Hematopoietic multipotent progenitor cell treated with erythropoietin and hydrocortisone succinate and interleukin-3 and kit ligand, for 8 days (in vitro differentiated cells): ENCODE measurements at regions not wholly inside any gene's neighbourhood (a gene's known extent, or its start where the extent isn't known, plus 50 kb on each side); places are given as distances from the start of the nearest gene placed in this dataset.

Experiments used
- DNase-seq: peaks from one replicate; pipeline ENCODE4 v3.0.0-alpha.2; 2015

DNA sequence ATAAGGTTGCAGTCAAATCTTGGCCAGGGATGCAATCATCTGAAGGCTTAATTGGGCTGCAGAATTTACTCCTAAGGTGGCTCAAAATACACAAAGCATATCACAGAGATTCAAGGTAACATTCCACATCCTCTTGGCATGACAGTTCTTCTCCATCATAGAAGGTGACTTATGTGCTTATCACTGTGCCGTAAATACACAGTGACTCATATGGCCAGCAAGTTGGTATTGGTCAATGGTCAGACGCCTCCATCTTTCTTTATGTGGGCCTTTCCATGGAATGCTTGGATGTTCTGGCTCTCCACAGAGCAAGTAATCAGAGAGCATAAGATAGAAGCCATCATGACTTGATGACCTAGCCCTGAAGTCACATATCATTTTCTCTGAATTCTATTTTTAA is 168.8 kb upstream of the ST8SIA2 start:
- no peak for DNase-seq

DNA sequence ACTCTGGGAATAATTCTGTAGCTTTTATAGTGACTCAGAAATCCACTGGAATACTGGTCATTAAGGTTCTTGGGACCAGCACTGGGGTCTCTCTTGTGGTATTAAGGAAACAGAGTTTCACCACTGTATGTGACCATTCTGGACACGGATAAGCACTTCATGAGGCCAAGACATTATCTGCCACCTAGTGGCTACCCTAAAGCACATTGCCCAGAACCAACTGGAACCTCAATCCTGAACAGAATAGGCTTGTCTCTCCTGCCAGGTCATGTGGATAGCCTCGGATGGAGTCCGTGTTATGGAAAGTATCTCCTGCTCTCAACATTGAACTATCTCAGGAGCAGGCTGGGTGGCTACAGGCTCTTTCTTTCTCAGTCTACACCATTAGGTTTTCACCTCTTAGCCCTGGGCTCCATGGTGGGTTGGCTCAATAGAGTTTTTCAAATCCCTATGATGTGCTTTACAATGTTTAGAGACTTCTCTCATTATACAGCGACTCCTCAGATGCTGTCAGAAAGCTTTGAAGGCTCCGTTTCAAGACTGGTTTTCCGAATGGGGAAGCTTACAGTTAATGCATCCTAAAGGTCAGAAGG is 167.6 kb upstream of the ST8SIA2 start:
- peak; percentile 12 for DNase-seq

DNA sequence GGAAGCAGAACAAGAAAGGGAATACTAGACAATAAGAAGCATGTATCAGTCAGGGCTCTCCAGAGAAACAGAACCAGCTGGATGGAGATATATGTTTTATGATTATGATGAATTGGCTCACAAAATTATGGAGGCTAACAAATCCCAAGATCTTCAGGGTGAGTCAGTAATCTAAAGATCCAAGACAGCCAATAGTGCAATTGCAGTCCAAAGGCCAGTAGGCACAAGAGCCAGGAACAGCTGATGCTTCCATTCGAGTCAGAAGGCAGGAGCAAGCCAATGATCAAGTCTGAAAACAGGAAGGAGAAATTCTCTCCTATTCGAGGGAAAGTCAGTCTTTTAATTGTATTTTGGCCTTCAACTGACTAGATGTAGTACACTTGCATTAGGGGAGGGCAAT is 164.9 kb upstream of the ST8SIA2 start:
- no peak for DNase-seq

DNA sequence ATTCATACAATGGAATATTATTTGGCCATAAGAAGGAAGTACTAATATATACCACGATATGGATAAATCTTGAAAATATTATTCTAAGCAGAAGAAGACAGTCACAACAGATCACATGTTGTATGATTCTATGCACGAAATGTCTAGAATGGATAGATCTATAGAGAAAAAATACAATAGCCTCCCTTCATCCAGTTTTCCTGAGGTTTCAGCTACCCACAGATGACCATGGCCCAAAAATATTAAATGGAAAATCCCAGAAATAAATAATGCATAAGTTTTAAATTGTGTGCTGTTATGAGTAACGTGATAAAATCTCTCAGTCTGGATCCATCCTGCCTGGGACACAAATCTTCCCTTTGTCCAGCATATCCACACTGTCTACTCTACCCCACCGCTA is 162.2 kb upstream of the ST8SIA2 start:
- no peak for DNase-seq

DNA sequence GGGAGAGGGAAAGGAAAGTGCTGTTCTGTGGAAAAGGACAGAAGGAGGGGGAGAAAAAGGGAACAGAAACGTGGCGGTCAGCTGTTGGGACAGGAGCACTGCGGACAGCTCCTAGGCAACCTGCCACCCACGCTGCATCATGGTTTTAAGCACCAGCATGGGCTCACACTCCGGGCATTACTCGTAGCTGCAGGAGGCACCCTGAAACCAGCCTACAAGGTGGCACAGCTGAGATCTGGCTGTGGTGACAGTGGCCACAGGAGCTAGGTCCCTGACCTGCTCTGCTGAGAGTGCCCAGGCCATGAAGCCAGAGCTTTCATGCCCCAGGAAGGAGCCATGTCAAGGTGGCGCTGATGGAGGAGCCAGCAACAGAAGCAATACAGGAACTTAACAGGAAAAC is 161.4 kb upstream of the ST8SIA2 start:
- no peak for DNase-seq

DNA sequence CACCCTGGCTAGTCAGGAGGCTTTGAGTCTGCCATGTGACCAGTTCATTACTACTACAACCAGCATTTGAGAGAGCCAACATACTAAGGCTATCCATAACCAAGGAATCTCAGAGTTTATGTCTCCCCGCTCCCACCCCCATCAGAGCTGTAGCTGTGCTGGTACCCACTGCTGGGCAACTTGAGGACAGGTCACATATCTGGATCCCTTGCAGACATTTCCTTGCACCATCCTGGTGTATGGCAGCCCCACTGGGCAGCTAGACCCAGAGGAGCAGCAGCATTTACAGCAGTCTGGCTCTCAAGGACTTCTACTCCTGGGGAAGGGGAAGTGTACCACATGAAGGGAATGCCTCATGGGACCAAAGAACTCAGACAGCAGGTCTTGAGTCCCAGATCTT is 160.8 kb upstream of the ST8SIA2 start:
- no peak for DNase-seq

DNA sequence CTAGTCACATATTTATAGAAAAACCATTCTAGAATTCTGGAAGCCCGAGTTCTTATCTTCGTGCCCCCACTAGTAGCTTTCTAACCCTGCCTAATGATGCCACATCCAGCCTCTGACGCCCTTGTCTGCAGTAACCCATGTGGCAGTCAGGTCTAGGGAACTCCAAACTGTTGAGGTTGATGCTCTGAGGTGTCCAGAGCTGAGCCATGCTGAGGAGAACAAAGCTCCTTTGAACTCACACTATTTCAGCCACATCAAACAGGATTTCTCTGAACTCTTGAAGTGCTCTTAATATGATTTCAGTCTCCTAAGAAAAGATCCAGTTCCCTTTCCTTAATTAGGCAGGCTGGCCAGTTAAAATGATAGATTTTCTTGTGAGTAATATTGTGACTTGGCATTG is 150.5 kb upstream of the ST8SIA2 start:
- DNase-seq, result no peak

DNA sequence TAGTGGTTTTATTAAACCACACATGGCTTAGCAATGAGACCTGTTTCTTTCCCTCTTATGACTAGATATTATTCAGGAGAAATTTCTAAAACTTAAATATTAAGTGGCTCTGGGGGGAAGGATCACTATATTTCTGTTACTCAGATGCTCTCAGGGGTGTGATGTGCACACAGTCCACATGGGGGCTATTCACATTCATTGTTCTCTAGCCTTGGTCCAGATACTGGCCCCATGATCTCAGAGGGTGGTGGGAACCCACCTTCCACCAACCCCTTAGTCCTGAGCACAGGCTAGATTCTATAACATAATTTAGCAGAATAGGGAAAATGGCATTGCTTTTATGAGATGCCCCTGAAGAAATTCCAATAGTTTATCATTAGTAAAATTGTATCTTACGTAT is 149.0 kb upstream of the ST8SIA2 start:
- DNase-seq, result no peak

DNA sequence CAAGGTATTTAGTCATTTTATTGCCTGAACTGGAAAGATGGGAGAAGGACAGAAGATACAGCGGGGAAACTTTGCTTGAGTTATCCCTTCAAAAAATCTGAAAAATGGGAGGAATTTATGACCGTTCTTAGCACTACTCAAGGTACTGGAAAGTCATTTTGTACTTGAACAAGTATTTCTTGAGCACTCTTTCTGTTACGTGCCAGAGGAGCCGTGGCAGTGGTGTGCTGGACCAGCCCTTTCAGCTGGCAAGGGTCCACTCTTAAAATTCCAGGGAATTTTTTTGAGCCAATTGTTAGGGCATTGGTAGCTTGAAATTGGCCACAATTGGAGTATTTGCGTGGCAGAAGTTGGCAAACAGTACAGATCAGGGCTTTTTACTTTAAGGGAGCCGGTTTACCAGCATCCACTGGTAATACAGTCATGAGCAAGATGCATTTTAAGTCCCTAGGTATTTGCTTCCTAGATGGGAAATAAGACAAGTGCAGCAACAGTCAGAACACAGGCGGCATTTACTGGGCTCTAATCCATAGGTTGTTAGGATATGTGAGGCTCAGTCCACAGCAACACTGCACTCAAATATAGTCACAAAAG is 145.9 kb upstream of the ST8SIA2 start:
- no peak for DNase-seq

DNA sequence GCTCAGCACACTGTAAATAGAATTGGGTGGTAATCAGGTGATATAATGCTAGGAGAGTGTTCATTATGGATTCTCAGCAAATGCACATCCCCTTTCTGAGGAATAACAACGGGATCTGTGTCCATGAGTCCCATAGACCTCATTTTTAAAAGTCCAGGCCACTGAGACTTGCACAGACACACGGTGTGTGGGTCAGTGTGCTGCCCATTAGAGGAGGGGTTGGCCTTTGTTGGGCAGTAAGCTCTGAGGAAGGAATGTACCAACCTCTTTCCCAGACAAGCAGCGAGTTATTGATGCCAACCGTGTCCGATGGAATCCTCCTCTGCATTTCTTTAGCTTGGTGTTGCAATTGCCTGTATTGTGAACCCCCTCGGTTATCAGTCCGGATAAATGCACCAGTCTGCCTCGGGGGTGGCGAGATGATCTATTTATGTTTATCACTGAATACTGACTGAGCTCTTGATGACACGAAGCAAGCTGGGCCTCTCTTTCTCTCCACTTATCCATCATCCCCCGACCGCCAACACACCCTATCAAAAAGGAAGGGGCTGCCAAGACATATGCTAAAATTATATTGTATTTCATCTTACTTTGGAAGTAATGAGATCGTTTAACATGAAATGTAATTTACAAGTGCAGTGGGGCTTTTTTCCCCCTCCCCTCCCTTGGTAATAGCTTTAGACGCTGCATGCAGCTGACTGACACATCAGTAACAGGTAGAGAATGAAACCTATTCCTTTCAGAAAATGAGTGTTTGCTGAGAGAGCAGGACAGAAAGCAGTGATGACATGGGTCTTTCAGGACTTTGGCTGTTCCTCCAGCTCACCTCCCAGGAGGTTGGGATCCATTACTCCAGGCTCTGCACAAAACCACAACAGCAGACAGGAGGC is 126.6 kb upstream of the ST8SIA2 start:
- DNase-seq, result no peak

DNA sequence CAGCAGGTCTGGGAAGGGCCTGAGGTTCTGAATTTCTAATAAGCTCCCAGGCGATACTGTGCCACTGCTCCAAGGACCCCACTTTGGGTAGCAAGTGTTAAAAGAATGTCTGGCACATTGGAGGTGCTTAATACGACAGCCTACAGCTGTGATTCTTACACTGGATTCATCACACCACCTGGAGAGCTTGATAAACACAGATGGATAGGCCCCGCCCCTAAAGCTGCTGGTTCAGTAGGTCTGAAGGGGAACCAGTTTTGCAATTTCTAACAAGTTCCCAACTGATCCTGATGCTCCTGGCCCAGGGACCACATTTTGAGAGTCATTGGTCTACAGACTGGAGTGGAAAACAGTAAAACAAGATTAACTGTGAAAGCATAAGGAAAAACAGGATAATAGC is 124.8 kb upstream of the ST8SIA2 start:
- no peak for DNase-seq

DNA sequence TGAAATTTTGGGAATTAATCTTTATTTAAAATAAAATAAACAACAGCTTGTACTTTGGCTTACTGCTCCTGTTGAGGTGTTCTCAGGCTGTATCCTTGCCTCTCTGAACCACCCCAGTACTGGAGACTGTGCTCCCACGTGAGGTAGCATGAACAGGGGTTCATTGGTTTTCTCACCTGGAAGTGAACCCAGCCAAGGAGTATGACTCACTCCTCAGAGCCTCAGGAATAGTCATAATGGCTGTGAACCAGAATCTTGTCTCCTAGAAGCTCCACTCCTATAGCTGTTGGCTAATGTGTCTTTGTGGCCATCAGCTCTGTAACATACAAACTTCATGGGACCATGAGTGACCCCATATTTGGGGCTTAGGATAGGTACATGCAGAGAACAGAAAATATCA is 122.5 kb upstream of the ST8SIA2 start:
- DNase-seq, result no peak

DNA sequence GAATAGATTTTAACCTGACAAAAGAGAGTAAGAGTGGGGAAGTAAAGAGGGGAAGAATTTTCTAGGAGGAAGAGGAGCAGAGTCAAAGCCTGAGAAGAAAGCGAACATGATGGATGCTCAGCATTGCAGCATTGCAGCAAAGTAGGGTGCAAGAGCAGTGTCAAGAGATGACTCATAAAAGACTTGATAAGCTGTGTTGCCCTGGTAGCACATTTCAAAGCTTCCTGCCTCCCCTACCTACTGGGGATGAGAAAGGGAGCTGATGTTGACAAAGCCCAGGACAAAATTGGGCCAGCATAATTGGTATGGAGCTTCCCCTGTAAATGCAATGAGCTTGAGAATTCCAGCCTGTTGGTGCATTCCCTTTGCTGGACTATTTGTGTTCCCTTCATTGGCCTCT is 121.6 kb upstream of the ST8SIA2 start:
- no peak for DNase-seq

DNA sequence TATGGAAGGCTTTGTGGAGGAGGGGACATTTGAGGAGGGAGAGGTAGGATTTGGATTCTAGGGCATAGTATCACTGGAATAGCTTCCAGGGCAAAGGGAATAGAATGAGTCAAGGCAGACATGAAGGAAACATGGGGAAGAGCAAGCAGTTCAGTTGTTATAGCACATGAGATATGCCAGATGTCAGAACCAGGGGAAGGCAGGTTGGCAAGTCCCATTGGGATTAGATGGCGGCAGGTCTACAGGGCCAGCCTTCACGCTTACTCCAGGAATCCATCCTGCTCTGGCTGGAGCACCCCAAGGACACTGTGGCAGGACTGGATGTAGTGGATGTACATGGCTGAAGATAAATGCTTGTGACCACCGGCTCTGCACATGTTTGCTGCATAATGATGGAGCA is 120.4 kb upstream of the ST8SIA2 start:
- no peak for DNase-seq

DNA sequence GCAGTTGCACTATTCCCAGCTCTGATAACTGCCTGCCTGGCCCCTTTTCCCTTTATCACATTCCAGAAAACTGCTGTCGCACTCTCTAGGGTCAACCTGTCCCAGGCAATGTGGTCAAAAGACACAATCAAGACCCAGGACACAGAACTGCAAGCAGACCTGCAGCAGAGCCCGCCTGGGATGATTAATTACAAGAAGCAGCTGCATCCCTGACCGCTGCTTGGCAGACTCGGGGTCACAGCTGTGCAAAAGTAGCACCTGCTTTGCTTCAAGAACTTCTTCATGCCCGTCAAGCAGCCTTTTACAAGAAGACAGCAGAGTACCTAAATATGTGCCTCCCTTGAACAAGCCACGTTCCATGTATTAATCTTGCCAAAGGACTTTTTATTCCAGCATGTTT is 120.0 kb upstream of the ST8SIA2 start:
- DNase-seq, result no peak

DNA sequence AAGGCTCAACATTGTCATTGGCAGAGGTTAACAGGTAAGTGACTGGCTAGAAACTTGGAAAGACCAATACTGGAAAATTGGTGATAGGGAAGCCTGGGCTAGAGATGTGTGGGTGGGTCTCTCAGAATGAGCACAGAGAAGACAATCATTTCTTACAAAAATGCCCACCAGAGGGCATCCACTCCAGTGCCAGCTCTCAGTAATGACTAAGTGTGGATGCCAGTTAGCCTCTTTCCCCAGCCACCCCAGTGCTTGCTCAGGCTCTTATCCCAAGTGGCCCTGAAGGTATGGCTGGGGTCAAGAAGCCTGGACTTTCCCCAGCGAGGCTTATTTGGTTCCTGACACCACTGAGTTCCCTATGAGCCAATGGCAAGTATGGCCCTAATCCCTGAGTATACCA is 115.9 kb upstream of the ST8SIA2 start:
- DNase-seq, result peak; percentile 43

DNA sequence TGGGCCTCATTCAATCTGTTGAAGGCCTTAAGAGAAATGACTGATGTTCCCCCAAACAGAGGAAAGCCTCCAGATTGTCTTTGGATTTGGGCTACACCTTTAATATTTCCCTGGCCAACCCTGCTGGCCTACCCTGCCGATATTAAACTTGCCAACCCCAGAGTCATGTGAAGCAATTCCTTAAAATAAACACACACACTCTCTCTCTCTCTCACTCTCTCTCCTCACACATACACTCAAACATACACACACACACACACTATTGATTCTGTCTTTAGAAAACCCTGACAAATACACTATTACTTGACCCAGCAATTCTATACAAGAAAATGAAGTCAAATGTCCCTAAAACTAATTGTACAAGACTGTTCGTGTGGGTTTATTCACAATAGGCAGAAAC is 109.9 kb upstream of the ST8SIA2 start:
- no peak for DNase-seq

DNA sequence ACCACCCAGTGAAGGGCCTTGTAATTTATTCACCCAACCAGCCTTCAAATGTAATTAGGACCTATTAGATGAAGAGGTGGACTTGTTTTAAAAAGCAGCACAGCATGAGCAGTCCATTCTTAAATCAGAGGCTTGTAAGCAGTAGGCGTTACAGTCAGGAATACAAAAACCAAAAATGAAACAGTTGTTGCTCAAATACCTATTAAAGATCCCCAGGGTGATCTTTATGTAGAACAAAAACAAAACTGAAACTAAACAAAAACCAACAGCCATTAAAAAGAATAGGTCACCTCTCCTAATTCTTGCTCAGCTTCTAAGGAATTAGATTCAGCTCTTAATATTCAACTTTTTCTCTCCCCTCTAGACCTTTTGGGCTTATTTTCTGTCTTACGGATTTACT is 104.9 kb upstream of the ST8SIA2 start:
- no peak for DNase-seq

DNA sequence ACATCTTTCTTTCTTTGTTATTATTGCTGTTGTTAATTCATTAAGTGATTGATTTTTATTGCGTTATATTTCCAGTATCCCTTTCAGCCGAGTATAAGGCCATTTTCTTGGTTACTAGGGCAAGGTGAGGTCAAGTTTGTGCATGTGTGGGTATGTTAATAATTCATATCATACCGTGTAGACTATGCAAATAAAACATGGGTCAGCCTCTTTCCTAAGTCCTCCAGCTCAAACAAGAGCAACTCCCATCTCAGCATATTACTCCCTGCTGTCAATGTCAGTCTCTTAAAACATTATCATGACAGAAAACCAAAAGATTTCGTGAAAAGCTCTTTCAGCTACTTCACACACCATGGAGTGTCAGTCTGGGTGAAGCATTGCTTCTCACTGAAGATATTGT is 103.9 kb upstream of the ST8SIA2 start:
- DNase-seq, result no peak

DNA sequence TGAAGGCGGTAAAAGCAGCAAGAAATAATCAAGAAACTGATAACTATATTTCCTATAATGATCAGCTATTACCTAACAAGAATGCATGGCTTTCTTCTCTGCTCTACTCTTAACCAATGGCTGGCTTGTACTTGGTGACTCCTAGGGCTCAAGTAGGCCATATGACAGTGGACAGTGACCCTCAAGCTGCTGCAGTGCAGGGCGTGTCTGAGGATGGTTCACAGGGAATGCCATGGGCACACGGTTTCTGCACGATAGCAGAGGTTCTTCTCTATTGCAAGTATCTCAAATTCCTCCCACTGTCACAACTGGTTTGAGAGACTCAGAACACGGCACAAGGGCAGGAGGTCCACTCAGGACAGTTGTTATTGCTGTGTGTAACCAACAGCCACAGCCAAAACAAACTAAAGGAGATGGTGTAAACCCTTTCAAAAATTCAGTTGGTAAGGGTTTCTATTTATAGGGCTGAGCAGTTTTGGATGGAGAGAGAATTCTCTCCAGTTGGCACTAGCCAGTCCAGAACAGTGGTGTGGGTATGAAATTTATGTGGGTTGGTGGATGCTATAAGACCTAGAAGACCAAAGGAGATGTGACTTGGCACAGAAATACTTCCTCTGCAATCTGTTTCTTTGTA is 103.2 kb upstream of the ST8SIA2 start:
- no peak for DNase-seq

DNA sequence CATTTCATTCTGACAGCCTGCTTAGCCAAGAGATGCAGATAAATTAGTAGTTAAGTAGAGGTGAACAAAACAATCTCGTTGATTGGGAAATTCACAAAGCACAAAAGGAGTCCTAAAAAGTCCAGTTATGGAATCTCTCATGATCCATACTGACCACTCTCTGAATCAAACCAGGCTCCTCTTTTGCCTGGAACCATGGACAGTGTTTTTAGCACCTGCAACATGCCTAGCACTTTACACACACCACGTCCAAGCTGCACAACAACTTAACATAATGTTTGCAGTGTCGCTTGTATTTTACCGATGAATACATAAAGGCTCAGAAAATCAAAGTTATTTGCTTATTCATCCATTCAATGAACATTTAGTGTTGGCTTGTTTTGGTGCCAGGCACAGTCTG is 101.8 kb upstream of the ST8SIA2 start:
- DNase-seq, result no peak

DNA sequence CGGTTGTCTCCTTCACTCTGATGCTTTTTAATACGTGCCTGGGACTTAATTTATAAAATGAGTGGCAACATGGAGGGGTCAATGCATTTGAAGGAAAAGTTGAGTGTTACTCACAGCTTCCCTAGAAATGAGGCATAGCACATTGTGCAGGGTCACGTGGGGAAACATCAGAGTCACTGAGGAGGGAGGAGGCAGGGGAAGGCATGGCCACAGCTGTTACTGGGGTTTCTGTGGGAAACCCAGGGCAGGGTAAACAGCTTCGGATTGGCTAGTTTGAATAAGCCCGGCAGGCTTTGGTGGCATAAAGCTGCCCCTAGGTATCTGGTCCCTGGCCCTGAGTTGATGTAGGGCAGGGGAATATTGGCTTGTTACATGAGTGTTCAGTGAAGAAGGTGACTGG is 98.9 kb upstream of the ST8SIA2 start:
- no peak for DNase-seq

DNA sequence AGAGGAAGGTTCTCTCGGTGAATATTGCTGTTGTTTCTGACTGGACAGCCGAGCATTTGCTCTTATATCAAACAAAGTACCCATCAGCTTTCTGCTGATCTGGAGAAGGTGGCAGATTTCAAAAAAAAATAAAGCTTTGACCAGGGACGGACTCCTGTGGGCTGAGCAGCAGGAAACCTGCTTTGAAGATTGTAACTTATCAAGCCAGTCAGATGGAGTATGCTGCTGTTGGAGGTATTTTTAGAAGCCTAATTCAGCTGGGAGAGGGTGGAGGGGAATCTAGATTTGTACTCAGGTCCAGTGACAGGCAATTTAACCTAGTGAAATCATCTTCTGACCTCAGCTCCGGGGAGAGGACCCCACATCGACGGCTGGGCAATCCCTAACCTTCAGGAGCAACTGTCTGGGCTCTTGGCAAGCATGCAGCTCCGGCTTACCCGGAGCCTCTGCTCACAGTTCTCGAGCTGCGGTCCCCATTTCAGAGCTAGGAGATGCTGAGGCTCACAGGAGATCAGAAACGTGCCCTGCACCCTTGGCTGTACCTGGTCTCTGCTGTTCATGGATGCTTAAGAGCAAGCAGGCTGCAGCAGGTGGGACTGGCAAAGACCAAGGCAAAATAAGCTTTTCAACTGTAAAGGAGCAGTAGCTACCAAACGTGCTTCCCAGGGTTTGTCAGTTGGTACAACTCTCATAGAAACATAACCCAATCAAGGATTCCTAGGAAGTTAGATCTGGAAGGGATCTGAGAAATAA is 89.3 kb upstream of the ST8SIA2 start:
- DNase-seq, result no peak
